SK-N-MC (cell line): ENCODE measurements at regions not wholly inside any gene's neighbourhood (a gene's known extent, or its start where the extent isn't known, plus 50 kb on each side); places are given as distances from the start of the nearest gene placed in this dataset.

ENCODE experiments used
- EZH2 ChIP-seq: fragments of 200-600 bp; sonication (generic); IDR thresholded peaks from one replicate; pipeline ENCODE4 v1.6.1; 2017; ENCODE audit warnings: antibody characterized with exemption
- FOXP2 ChIP-seq: optimal IDR thresholded peaks from 2 replicates; pipeline ENCODE3; 2011; ENCODE audit warnings: mild to moderate bottlenecking, moderate library complexity; ENCODE audit not compliant: insufficient read depth; ENCODE audit errors: extremely low read length, control extremely low read depth
- POLR2AphosphoS5 ChIP-seq: IDR thresholded peaks from 2 replicates; pipeline ENCODE4 v1.6.1; 2012; ENCODE audit warnings: mild to moderate bottlenecking, low read depth, low read length, borderline replicate concordance

DNA sequence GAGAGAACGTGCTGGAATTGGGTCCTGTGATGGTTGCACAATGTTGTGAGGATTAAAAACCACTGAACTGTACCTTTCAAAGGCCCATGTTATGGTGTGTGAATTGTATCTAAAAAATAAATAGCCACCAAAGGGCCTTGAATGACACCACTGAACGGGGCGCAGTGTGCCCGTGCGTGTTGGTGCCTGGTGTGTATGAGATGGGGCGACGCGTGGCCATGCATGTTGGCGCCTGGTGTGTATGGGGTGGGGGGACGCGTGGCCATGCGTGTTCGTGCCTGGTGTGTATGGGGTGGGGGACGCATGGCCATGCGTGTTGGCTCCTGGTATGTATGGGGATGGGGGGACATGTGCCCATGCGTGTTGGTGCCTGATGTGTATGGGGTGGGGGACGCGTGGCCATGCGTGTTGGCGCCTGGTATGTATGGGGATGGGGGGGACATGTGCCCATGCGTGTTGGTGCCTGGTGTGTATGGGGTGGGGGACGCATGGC lies 66.6 kb upstream of the HELT start:
- no peak for TF ChIP-seq EZH2
- TF ChIP-seq FOXP2 = no peak
- no peak for TF ChIP-seq POLR2AphosphoS5
